K562 (cell line): ENCODE measurements at regions not wholly inside any gene's neighbourhood (a gene's known extent, or its start where the extent isn't known, plus 50 kb on each side); places are given as distances from the start of the nearest gene placed in this dataset.
"Not testable (repeated sequence)": the region's sequence is repeated elsewhere in the genome, so short reads cannot be mapped to it uniquely, and the experiment has no call there.

ENCODE experiments used
- ATAC-seq: fragments of 200-7000 bp; cut with Tn5 transposase; 3 replicates; pipeline ENCODE4 v1.9.1; 2020; ENCODE audit warnings: moderate library complexity
- BruUV-seq: library from RNA; stranded (reverse); fragments of 400-500 nt; replicated peaks from 2 replicates; lab custom pipeline; 2021; lab: Mats Ljungman, UMichigan
- CTCF ChIA-PET: fragments of 300-600 bp; formaldehyde crosslinking; extraction: SDS; loops from one replicate; lab custom pipeline; 2021; ENCODE audit warnings: low intra/inter-chr PET ratio; lab: Yijun Ruan, JAX
- POLR2A ChIA-PET: fragments of 300-600, 350-650 bp; sonication (Branson Sonifier 250); formaldehyde crosslinking; extraction: SDS; loops from one replicate; lab custom pipeline; 2021; ENCODE audit warnings: antibody characterized with exemption, inconsistent platforms; lab: Yijun Ruan, JAX
- DNase-seq, 4 experiments: peaks; one replicate each; pipeline versions ENCODE4 v3.0.0 to v3.0.0-alpha.2; 2011 to 2018; ENCODE audit warnings: low spot score in 3 of 4, mixed read lengths in 3 of 4; ENCODE audit errors: extremely low read depth in 1 of 4
- FAIRE-seq: peaks from 2 replicates; lab custom pipeline; 2011; peaks lifted over from hg19 to GRCh38; lab: Jason Lieb, UNC
- H2AFZ ChIP-seq: 2 replicates; pipeline ENCODE4 v1.6.0; 2011; ENCODE audit warnings: low read depth, low read length, control low read depth, inconsistent platforms
- H3K27ac ChIP-seq: fragments of 200-600 bp; 3 replicates; pipeline ENCODE4 v1.8.0; 2011; ENCODE audit warnings: low read depth, mild to moderate bottlenecking, control low read depth, inconsistent platforms, low read length, moderate library complexity, mixed read lengths; ENCODE audit errors: extremely low read depth
- H3K27me3 ChIP-seq, 2 experiments: fragments of 300-600 bp in 1 of 2; 2 replicates in 1 of 2; 3 replicates in 1 of 2; pipeline versions ENCODE4 v1.6.0 to v1.8.0; 2011; ENCODE audit warnings: inconsistent platforms in 2 of 2, low read length in 2 of 2, mild to moderate bottlenecking in 1 of 2, mixed read lengths in 1 of 2, moderate library complexity in 1 of 2; ENCODE audit not compliant: control insufficient read depth in 2 of 2, insufficient read depth in 2 of 2
- H3K36me3 ChIP-seq: fragments of 300-600 bp; 3 replicates; pipeline ENCODE4 v1.8.0; 2011; ENCODE audit warnings: mild to moderate bottlenecking, low read length, inconsistent platforms; ENCODE audit not compliant: control insufficient read depth, insufficient read depth
- H3K4me1 ChIP-seq, 2 experiments: fragments of 200-600 bp in 1 of 2; replicated peaks in 1 of 2; 2 replicates in 1 of 2; 3 replicates in 1 of 2; pipeline versions ENCODE4 v1.5.1 to v1.8.0; 2011; ENCODE audit warnings: inconsistent platforms in 2 of 2, low read length in 2 of 2, mild to moderate bottlenecking in 1 of 2, mixed read lengths in 1 of 2, moderate library complexity in 1 of 2; ENCODE audit not compliant: control insufficient read depth in 2 of 2, insufficient read depth in 2 of 2
- H3K4me2 ChIP-seq: 2 replicates; pipeline ENCODE4 v1.6.1; 2011; ENCODE audit warnings: low read length, control low read depth, inconsistent platforms, mixed read lengths; ENCODE audit not compliant: insufficient read depth
- H3K4me3 ChIP-seq: fragments of 200-600 bp; sonication (generic), shearing (Covaris generic); 2 replicates; pipeline ENCODE4 v1.5.1; 2016; ENCODE audit warnings: control low read depth, inconsistent platforms
- H3K79me2 ChIP-seq: fragments of 200-600 bp; 3 replicates; pipeline ENCODE4 v1.8.0; 2011; ENCODE audit warnings: low read length, inconsistent platforms; ENCODE audit not compliant: control insufficient read depth, insufficient read depth
- H3K9ac ChIP-seq, 2 experiments: 2 replicates each; pipeline versions ENCODE4 v1.6.0 to v1.6.1; 2011; ENCODE audit warnings: low read depth in 2 of 2, low read length in 2 of 2, control low read depth in 1 of 2, inconsistent platforms in 1 of 2, mild to moderate bottlenecking in 1 of 2, mixed read lengths in 1 of 2; ENCODE audit not compliant: insufficient read depth in 1 of 2
- H3K9me1 ChIP-seq: one replicate; pipeline ENCODE4 v1.6.0; 2011; ENCODE audit warnings: inconsistent platforms, mild to moderate bottlenecking, low read length, moderate library complexity; ENCODE audit not compliant: control insufficient read depth, insufficient read depth
- H3K9me3 ChIP-seq: replicated peaks from 2 replicates; pipeline ENCODE4 v1.5.1; 2011; ENCODE audit warnings: low read depth, low read length, inconsistent platforms; ENCODE audit not compliant: control insufficient read depth, insufficient read depth
- H4K20me1 ChIP-seq: replicated peaks from 2 replicates; pipeline ENCODE4 v1.6.1; 2011; ENCODE audit warnings: low read length, inconsistent platforms, mixed read lengths; ENCODE audit not compliant: control insufficient read depth, insufficient read depth
- WGBS: fragments of 100-300 bp; shearing (Covaris generic); methylation state at CpG from one replicate; pipeline ENCODE4 v1.1.6; 2016; ENCODE audit warnings: low coverage, mixed read lengths; ENCODE audit not compliant: insufficient coverage; ENCODE audit errors: missing lambda C conversion rate; 5-methylcytosine and 5-hydroxymethylcytosine counted together
- in situ Hi-C: fragments of 300-500 bp; cut with MboI; formaldehyde crosslinking; loops from 4 replicates; pipeline ENCODE4 v1.15.0; 2018; ENCODE audit warnings: inconsistent platforms, mixed read lengths
- intact Hi-C: fragments of 100-400 bp; cut with micrococcal nuclease; formaldehyde crosslinking; loops from 2 replicates; pipeline ENCODE4 v1.14.2; 2022

DNA sequence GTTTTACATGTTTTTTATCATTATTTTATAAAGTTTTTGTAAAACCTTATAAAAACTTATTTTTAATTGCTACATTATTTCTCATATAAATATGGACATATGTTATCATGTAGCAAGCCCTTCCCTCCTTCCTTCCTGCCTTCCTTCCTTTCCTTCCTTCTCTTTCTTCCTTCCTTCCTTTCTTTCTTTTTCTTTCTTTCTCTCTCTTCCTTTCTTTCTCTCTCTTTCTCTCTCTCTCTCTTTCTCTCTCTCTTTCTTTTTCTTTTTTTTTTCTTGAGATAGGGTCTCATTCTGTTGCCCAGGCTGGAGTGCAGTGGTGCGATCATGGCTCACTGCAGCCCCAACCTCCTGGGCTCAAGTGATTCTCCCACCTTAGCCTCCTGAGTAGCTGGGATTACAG is 110.2 kb downstream of the DDX11 start:
- FAIRE-seq, in situ Hi-C loops, intact Hi-C loops: not testable (repeated sequence)

DNA sequence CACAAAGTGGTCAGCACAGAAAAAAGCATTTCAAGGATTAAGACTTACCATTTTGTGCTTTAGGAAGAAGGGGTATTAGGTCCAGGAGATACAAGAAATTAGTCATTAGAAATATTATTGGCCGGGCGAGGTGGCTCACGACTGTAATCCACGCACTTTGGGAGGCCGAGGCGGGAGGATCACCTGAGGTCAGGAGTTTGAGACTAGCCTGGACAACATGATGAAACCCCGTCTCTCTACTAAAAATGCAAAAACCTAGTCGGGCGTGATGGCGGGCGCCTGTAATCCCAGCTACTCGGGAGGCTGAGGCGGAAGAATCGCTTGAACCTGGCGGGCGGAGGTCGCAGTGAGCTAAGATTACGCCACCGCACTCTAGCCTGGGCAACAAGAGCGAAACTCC is 111.0 kb downstream of the DDX11 start:
- BruUV-seq, ATAC-seq, H3K9me1 ChIP-seq, H3K27me3 ChIP-seq, H3K4me2 ChIP-seq, H3K79me2 ChIP-seq, intact Hi-C loops, FAIRE-seq, POLR2A ChIA-PET, H3K4me1 ChIP-seq, H3K36me3 ChIP-seq, CTCF ChIA-PET, H4K20me1 ChIP-seq, H3K9ac ChIP-seq, H3K9me3 ChIP-seq, in situ Hi-C loops, H3K27ac ChIP-seq, DNase-seq, H3K4me3 ChIP-seq, H2AFZ ChIP-seq: not testable (repeated sequence)
- WGBS = 0% methylated on average over 12 of the region's 20 CpGs

More for the DNA sequence above, 110.2 kb downstream of the DDX11 start:
- H3K9me3 ChIP-seq, H3K36me3 ChIP-seq, BruUV-seq, H3K27me3 ChIP-seq, H3K4me2 ChIP-seq, H3K27ac ChIP-seq, H2AFZ ChIP-seq, ATAC-seq, POLR2A ChIA-PET, H3K4me1 ChIP-seq, H3K4me3 ChIP-seq, CTCF ChIA-PET, H3K9ac ChIP-seq, DNase-seq, H3K9me1 ChIP-seq, H4K20me1 ChIP-seq, H3K79me2 ChIP-seq: not testable (repeated sequence)
- WGBS = no CpG with 5 or more reads among the region's 1 CpG

GRCh38 chr12:31192689-31193088 is 119.0 kb downstream of the DDX11 start:
- H3K27ac ChIP-seq, in situ Hi-C loops, POLR2A ChIA-PET, DNase-seq, H3K9ac ChIP-seq, H3K9me3 ChIP-seq, ATAC-seq, FAIRE-seq, H2AFZ ChIP-seq, H3K79me2 ChIP-seq, H3K4me1 ChIP-seq, BruUV-seq, intact Hi-C loops, H3K36me3 ChIP-seq, CTCF ChIA-PET, H4K20me1 ChIP-seq, H3K9me1 ChIP-seq, H3K4me2 ChIP-seq, H3K4me3 ChIP-seq, H3K27me3 ChIP-seq: not testable (repeated sequence)

DNA sequence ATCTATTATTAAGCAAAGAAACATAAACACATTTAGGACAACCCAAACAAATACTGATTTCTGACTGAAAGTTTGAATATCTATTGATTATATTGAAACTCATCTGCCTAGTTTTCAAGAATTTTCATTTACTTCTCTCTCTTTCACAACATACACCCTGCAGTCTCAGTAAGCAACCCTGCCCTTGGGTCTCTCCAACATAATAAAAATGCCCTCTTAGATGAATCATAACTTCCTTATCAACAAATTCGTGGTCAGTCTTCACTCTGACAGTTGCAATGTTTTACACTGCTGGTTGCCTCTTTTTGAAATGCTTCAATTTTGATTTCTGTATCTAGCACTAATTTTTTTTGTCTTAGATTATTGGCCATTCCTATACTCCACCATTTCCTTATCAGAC is 122.0 kb downstream of the DDX11 start:
- CTCF ChIA-PET, H3K4me2 ChIP-seq: not testable (repeated sequence)

More for the DNA sequence above, 122.0 kb downstream of the DDX11 start:
- DNase-seq, H3K36me3 ChIP-seq, intact Hi-C loops, H3K27ac ChIP-seq, H3K9me1 ChIP-seq, H3K9ac ChIP-seq, H3K9me3 ChIP-seq, H3K79me2 ChIP-seq, H3K4me1 ChIP-seq, H3K27me3 ChIP-seq, H3K4me3 ChIP-seq, H2AFZ ChIP-seq, FAIRE-seq, ATAC-seq, BruUV-seq, H4K20me1 ChIP-seq, in situ Hi-C loops, POLR2A ChIA-PET: not testable (repeated sequence)
- WGBS = 0% methylated on average over 1 of the region's 1 CpG
